Embryonic facial prominence (tissue), 1 donor: ENCODE measurements at regions not wholly inside any gene's neighbourhood (a gene's known extent, or its start where the extent isn't known, plus 50 kb on each side); places are given as distances from the start of the nearest gene placed in this dataset.

Experiments
- DNase-seq: peaks from one replicate; pipeline ENCODE4 v3.0.0-alpha.2; 2016; ENCODE audit errors: extremely low spot score

GRCh38 chr7:137172105-137172590 lies 171.4 kb downstream of the PTN start:
- no peak for DNase-seq

- peak; percentile 34 for DNase-seq
Observed at GRCh38 chr7:137169282-137169698, 174.2 kb downstream of the PTN start.

- DNase-seq: no peak
Observed at GRCh38 chr7:137167609-137168008, 175.9 kb downstream of the PTN start.

GRCh38 chr7:137166363-137166762 lies 177.2 kb downstream of the PTN start:
- DNase-seq: no peak

GRCh38 chr7:137165786-137166185 lies 177.7 kb downstream of the PTN start:
- DNase-seq: no peak

- DNase-seq: no peak
Observed at GRCh38 chr7:137165241-137165640, 178.3 kb downstream of the PTN start.

- DNase-seq: no peak
Observed at GRCh38 chr7:137164251-137164650, 179.3 kb downstream of the PTN start.

GRCh38 chr7:137160236-137160635 lies 183.3 kb downstream of the PTN start:
- no peak for DNase-seq

- DNase-seq: no peak
Observed at GRCh38 chr7:137157256-137157655, 186.3 kb downstream of the PTN start.

- DNase-seq: no peak
Observed at GRCh38 chr7:137151690-137152052, 191.9 kb downstream of the PTN start.

GRCh38 chr7:137151041-137151689 lies 192.4 kb downstream of the PTN start:
- no peak for DNase-seq

GRCh38 chr7:137147338-137147720 lies 196.2 kb downstream of the PTN start:
- DNase-seq: no peak

GRCh38 chr7:137146552-137147337 lies 196.8 kb downstream of the PTN start:
- no peak for DNase-seq

- no peak for DNase-seq
Observed at GRCh38 chr7:137146012-137146455, 197.5 kb downstream of the PTN start.

- no peak for DNase-seq
Observed at GRCh38 chr7:137142376-137142775, 201.2 kb downstream of the PTN start.

GRCh38 chr7:137135654-137136350 lies 207.7 kb downstream of the PTN start:
- DNase-seq: no peak

- DNase-seq: no peak
Observed at GRCh38 chr7:137130751-137131158, 212.8 kb downstream of the PTN start.

- no peak for DNase-seq
Observed at GRCh38 chr7:137129025-137129424, 214.5 kb downstream of the PTN start.

GRCh38 chr7:137127806-137128205 lies 215.7 kb downstream of the PTN start:
- no peak for DNase-seq

GRCh38 chr7:137127058-137127457 lies 216.5 kb downstream of the PTN start:
- DNase-seq: no peak

- DNase-seq: no peak
Observed at GRCh38 chr7:137122145-137122544, 221.4 kb downstream of the PTN start.

- DNase-seq: no peak
Observed at GRCh38 chr7:137120690-137121089, 222.8 kb downstream of the PTN start.

- DNase-seq: no peak
Observed at GRCh38 chr7:137110535-137110934, 233.0 kb downstream of the PTN start.
